ENCODE measurements at regions not wholly inside any gene's neighbourhood (a gene's known extent, or its start where the extent isn't known, plus 50 kb on each side); places are given as distances from the start of the nearest gene placed in this dataset.
"Not testable (repeated sequence)": the region's sequence is repeated elsewhere in the genome, so short reads cannot be mapped to it uniquely, and the experiment has no call there.

DNA sequence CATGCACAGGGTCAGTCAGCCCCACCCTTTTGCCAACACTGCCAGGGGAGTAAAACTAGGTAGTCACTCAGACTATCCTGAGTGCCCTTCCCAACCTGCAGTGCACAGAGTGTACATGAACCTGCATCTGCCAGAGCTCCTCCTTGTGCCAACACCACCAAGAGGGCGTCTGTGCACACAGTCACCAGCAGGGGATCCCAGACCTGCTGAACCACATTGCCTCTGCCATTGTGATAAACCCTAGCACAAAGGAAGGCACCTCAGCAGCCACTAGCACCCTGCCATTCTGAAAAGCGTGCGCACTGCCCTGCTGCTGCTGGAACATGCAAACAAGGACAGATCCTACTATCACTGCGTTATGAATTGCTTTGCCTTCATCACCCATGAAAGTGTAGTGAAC, 247.8 kb upstream of the POU3F4 start:
- no peak overlapping the region for H3K27ac ChIP-seq (ENCODE audit: insufficient read depth in 1 of 2, low read depth in 1 of 2, low read length in 2 of 2, poor library complexity in 1 of 2, severe bottlenecking in 2 of 2)
- no peaks in the 10 kb centered on the region for H3K4me1 ChIP-seq (ENCODE audit: control extremely low read depth in 1 of 4, control insufficient read depth in 4 of 4, insufficient read depth in 4 of 4, low read length in 3 of 4)
- POLR2A ChIA-PET = no interaction called here
- no peak overlapping the region for H3K4me3 ChIP-seq (ENCODE audit: control insufficient read depth in 1 of 7, extremely low read depth in 1 of 7, insufficient read depth in 4 of 7, low read depth in 2 of 7, low read length in 6 of 7)
- DNase-seq = no peak
- no peaks in the 10 kb centered on the region for H3K9me3 ChIP-seq (ENCODE audit: control extremely low read depth in 1 of 5, control insufficient read depth in 4 of 5, insufficient read depth in 2 of 5, low read depth in 1 of 5, low read length in 4 of 5)
- no peaks in the 10 kb centered on the region for H3K36me3 ChIP-seq (ENCODE audit: control insufficient read depth in 4 of 4, insufficient read depth in 4 of 4, low read length in 3 of 4)
- CTCF ChIA-PET = interaction anchor here (1.1 kb wide), 1 partner anchor 16 kb away, joined by 3 read pairs; no protein-coding TSS in a partner anchor
- H3K27me3 ChIP-seq (replicated peaks in 2 of 5; ENCODE audit: control insufficient read depth in 4 of 5, insufficient read depth in 5 of 5, low read length in 4 of 5) = no peaks in the 10 kb centered on the region
- WGBS (ENCODE audit: insufficient coverage) = 72% methylated on average over 4 of the region's 4 CpGs

- H3K4me1 ChIP-seq (ENCODE audit: control extremely low read depth in 1 of 4, control insufficient read depth in 4 of 4, insufficient read depth in 4 of 4, low read length in 3 of 4); DNase-seq; H3K27ac ChIP-seq (ENCODE audit: insufficient read depth in 1 of 2, low read depth in 1 of 2, low read length in 2 of 2, poor library complexity in 1 of 2, severe bottlenecking in 2 of 2); H3K4me3 ChIP-seq (ENCODE audit: control insufficient read depth in 1 of 7, extremely low read depth in 1 of 7, insufficient read depth in 4 of 7, low read depth in 2 of 7, low read length in 6 of 7); POLR2A ChIA-PET; H3K27me3 ChIP-seq (replicated peaks in 2 of 5; ENCODE audit: control insufficient read depth in 4 of 5, insufficient read depth in 5 of 5, low read length in 4 of 5); H3K9me3 ChIP-seq (ENCODE audit: control extremely low read depth in 1 of 5, control insufficient read depth in 4 of 5, insufficient read depth in 2 of 5, low read depth in 1 of 5, low read length in 4 of 5); CTCF ChIA-PET; H3K36me3 ChIP-seq (ENCODE audit: control insufficient read depth in 4 of 4, insufficient read depth in 4 of 4, low read length in 3 of 4): not testable (repeated sequence)
- no CpG with 5 or more reads among the region's 1 CpG for whole genome bisulfite sequencing (ENCODE audit: insufficient coverage)
Observed at GRCh38 chrX:83262218-83262617, 245.9 kb upstream of the POU3F4 start.

- POLR2A ChIA-PET = no interaction called here
- H3K27ac ChIP-seq (ENCODE audit: insufficient read depth in 1 of 2, low read depth in 1 of 2, low read length in 2 of 2, poor library complexity in 1 of 2, severe bottlenecking in 2 of 2) = no peak overlapping the region
- H3K36me3 ChIP-seq (ENCODE audit: control insufficient read depth in 4 of 4, insufficient read depth in 4 of 4, low read length in 3 of 4) = no peaks in the 10 kb centered on the region
- 76% methylated on average over 3 of the region's 3 CpGs for WGBS (ENCODE audit: insufficient coverage)
- no peaks in the 10 kb centered on the region for H3K4me1 ChIP-seq (ENCODE audit: control extremely low read depth in 1 of 4, control insufficient read depth in 4 of 4, insufficient read depth in 4 of 4, low read length in 3 of 4)
- no peak for DNase-seq
- H3K4me3 ChIP-seq (ENCODE audit: control insufficient read depth in 1 of 7, extremely low read depth in 1 of 7, insufficient read depth in 4 of 7, low read depth in 2 of 7, low read length in 6 of 7) = no peak overlapping the region
- H3K9me3 ChIP-seq (ENCODE audit: control extremely low read depth in 1 of 5, control insufficient read depth in 4 of 5, insufficient read depth in 2 of 5, low read depth in 1 of 5, low read length in 4 of 5) = no peaks in the 10 kb centered on the region
- CTCF ChIA-PET = no interaction called here
- no peaks in the 10 kb centered on the region for H3K27me3 ChIP-seq (replicated peaks in 2 of 5; ENCODE audit: control insufficient read depth in 4 of 5, insufficient read depth in 5 of 5, low read length in 4 of 5)
Observed at GRCh38 chrX:83278988-83279387, 229.1 kb upstream of the POU3F4 start.

GRCh38 chrX:83286627-83287026, 221.5 kb upstream of the POU3F4 start:
- H3K4me1 ChIP-seq (ENCODE audit: control extremely low read depth in 1 of 4, control insufficient read depth in 4 of 4, insufficient read depth in 4 of 4, low read length in 3 of 4); H3K27me3 ChIP-seq (replicated peaks in 2 of 5; ENCODE audit: control insufficient read depth in 4 of 5, insufficient read depth in 5 of 5, low read length in 4 of 5); H3K4me3 ChIP-seq (ENCODE audit: control insufficient read depth in 1 of 7, extremely low read depth in 1 of 7, insufficient read depth in 4 of 7, low read depth in 2 of 7, low read length in 6 of 7); DNase-seq; POLR2A ChIA-PET; CTCF ChIA-PET; H3K9me3 ChIP-seq (ENCODE audit: control extremely low read depth in 1 of 5, control insufficient read depth in 4 of 5, insufficient read depth in 2 of 5, low read depth in 1 of 5, low read length in 4 of 5); H3K27ac ChIP-seq (ENCODE audit: insufficient read depth in 1 of 2, low read depth in 1 of 2, low read length in 2 of 2, poor library complexity in 1 of 2, severe bottlenecking in 2 of 2); H3K36me3 ChIP-seq (ENCODE audit: control insufficient read depth in 4 of 4, insufficient read depth in 4 of 4, low read length in 3 of 4): not testable (repeated sequence)
- WGBS (ENCODE audit: insufficient coverage) = 75% methylated on average over 7 of the region's 7 CpGs

DNA sequence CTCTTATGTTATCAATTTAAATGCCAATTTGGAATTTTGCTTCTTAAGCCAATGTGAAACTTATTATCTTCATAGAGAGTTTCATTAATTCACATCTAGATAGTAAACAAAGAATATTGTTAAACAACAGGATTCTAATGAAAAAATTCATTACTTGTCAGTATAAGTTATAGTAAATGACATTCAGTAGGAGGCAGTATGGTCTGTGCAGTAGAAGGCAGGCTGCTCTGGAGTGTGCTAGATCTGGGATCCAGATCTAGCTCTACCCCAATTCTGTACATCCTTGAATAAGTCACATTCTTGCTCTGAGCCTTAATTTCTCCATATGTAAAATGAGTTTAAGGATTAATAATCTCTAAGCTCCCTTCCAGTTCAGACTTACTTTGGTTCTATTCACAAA, 202.7 kb upstream of the POU3F4 start:
- no peaks in the 10 kb centered on the region for H3K27me3 ChIP-seq (replicated peaks in 2 of 5; ENCODE audit: control insufficient read depth in 4 of 5, insufficient read depth in 5 of 5, low read length in 4 of 5)
- no peaks in the 10 kb centered on the region for H3K36me3 ChIP-seq (ENCODE audit: control insufficient read depth in 4 of 4, insufficient read depth in 4 of 4, low read length in 3 of 4)
- ChIA-PET POLR2A (no interaction called here), CTCF (no interaction called here)
- DNase-seq = no peak
- peaks cover 0 to 3% (median 0%) of the 10 kb centered on the region in 5 experiments for H3K9me3 ChIP-seq (ENCODE audit: control extremely low read depth in 1 of 5, control insufficient read depth in 4 of 5, insufficient read depth in 2 of 5, low read depth in 1 of 5, low read length in 4 of 5)
- no peaks in the 10 kb centered on the region for H3K4me1 ChIP-seq (ENCODE audit: control extremely low read depth in 1 of 4, control insufficient read depth in 4 of 4, insufficient read depth in 4 of 4, low read length in 3 of 4)
- no peak overlapping the region for H3K27ac ChIP-seq (ENCODE audit: insufficient read depth in 1 of 2, low read depth in 1 of 2, low read length in 2 of 2, poor library complexity in 1 of 2, severe bottlenecking in 2 of 2)
- H3K4me3 ChIP-seq (ENCODE audit: control insufficient read depth in 1 of 7, extremely low read depth in 1 of 7, insufficient read depth in 4 of 7, low read depth in 2 of 7, low read length in 6 of 7) = no peak overlapping the region

DNA sequence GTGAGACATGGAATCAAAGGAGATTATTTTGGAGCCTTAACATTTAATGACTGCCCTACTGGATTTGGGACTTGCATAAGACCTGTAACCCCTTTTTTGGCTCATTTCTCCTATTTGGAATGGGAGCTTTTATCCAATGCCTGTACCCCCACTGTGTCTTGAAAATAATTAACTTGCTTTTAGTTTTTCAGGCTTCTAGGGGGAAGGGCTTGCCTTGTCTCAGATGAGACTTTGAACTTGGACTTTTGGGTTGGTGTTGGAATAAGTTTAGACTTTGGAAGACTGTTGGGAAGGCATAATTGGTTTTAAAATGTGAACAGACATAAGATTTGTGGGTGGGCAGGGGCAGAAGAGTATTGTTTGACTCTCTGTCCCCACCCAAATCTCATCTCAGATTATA, 189.1 kb upstream of the POU3F4 start:
- DNase-seq = no peak
- H3K36me3 ChIP-seq (ENCODE audit: control insufficient read depth in 4 of 4, insufficient read depth in 4 of 4, low read length in 3 of 4) = no peaks in the 10 kb centered on the region
- no peak overlapping the region for H3K27ac ChIP-seq (ENCODE audit: insufficient read depth in 1 of 2, low read depth in 1 of 2, low read length in 2 of 2, poor library complexity in 1 of 2, severe bottlenecking in 2 of 2)
- POLR2A ChIA-PET = no interaction called here
- H3K27me3 ChIP-seq (replicated peaks in 2 of 5; ENCODE audit: control insufficient read depth in 4 of 5, insufficient read depth in 5 of 5, low read length in 4 of 5) = no peaks in the 10 kb centered on the region
- no peak overlapping the region for H3K4me3 ChIP-seq (ENCODE audit: control insufficient read depth in 1 of 7, extremely low read depth in 1 of 7, insufficient read depth in 4 of 7, low read depth in 2 of 7, low read length in 6 of 7)
- CTCF ChIA-PET = no interaction called here
- no peaks in the 10 kb centered on the region for H3K9me3 ChIP-seq (ENCODE audit: control extremely low read depth in 1 of 5, control insufficient read depth in 4 of 5, insufficient read depth in 2 of 5, low read depth in 1 of 5, low read length in 4 of 5)
- H3K4me1 ChIP-seq (ENCODE audit: control extremely low read depth in 1 of 4, control insufficient read depth in 4 of 4, insufficient read depth in 4 of 4, low read length in 3 of 4) = no peaks in the 10 kb centered on the region

GRCh38 chrX:83326539-83326938, 181.6 kb upstream of the POU3F4 start:
- CTCF ChIA-PET = no interaction called here
- Histone ChIP-seq H3K4me3 (ENCODE audit: control insufficient read depth in 1 of 7, extremely low read depth in 1 of 7, insufficient read depth in 4 of 7, low read depth in 2 of 7, low read length in 6 of 7) (no peak overlapping the region), H3K27me3 (replicated peaks in 2 of 5; ENCODE audit: control insufficient read depth in 4 of 5, insufficient read depth in 5 of 5, low read length in 4 of 5) (no peaks in the 10 kb centered on the region), H3K36me3 (ENCODE audit: control insufficient read depth in 4 of 4, insufficient read depth in 4 of 4, low read length in 3 of 4) (no peaks in the 10 kb centered on the region), H3K9me3 (ENCODE audit: control extremely low read depth in 1 of 5, control insufficient read depth in 4 of 5, insufficient read depth in 2 of 5, low read depth in 1 of 5, low read length in 4 of 5) (no peaks in the 10 kb centered on the region), H3K27ac (ENCODE audit: insufficient read depth in 1 of 2, low read depth in 1 of 2, low read length in 2 of 2, poor library complexity in 1 of 2, severe bottlenecking in 2 of 2) (no peak overlapping the region), H3K4me1 (ENCODE audit: control extremely low read depth in 1 of 4, control insufficient read depth in 4 of 4, insufficient read depth in 4 of 4, low read length in 3 of 4) (no peaks in the 10 kb centered on the region)
- no peak for DNase-seq
- POLR2A ChIA-PET = no interaction called here

- no peaks in the 10 kb centered on the region for H3K36me3 ChIP-seq (ENCODE audit: control insufficient read depth in 4 of 4, insufficient read depth in 4 of 4, low read length in 3 of 4)
- H3K4me1 ChIP-seq (ENCODE audit: control extremely low read depth in 1 of 4, control insufficient read depth in 4 of 4, insufficient read depth in 4 of 4, low read length in 3 of 4) = no peaks in the 10 kb centered on the region
- 80% methylated on average over 1 of the region's 3 CpGs for WGBS (ENCODE audit: insufficient coverage)
- H3K9me3 ChIP-seq (ENCODE audit: control extremely low read depth in 1 of 5, control insufficient read depth in 4 of 5, insufficient read depth in 2 of 5, low read depth in 1 of 5, low read length in 4 of 5) = no peaks in the 10 kb centered on the region
- H3K27ac ChIP-seq (ENCODE audit: insufficient read depth in 1 of 2, low read depth in 1 of 2, low read length in 2 of 2, poor library complexity in 1 of 2, severe bottlenecking in 2 of 2) = no peak overlapping the region
- no peaks in the 10 kb centered on the region for H3K27me3 ChIP-seq (replicated peaks in 2 of 5; ENCODE audit: control insufficient read depth in 4 of 5, insufficient read depth in 5 of 5, low read length in 4 of 5)
- POLR2A ChIA-PET = no interaction called here
- CTCF ChIA-PET = no interaction called here
- no peak for DNase-seq
- H3K4me3 ChIP-seq (ENCODE audit: control insufficient read depth in 1 of 7, extremely low read depth in 1 of 7, insufficient read depth in 4 of 7, low read depth in 2 of 7, low read length in 6 of 7) = no peak overlapping the region
Observed at GRCh38 chrX:83333813-83334212, 174.3 kb upstream of the POU3F4 start.

Measured in common myeloid progenitor, CD34-positive (primary cell).